Osteocyte (in vitro differentiated cells): ENCODE measurements at regions not wholly inside any gene's neighbourhood (a gene's known extent, or its start where the extent isn't known, plus 50 kb on each side); places are given as distances from the start of the nearest gene placed in this dataset.

Source experiments
- DNase-seq: peaks from one replicate; pipeline ENCODE4 v3.0.0; 2021; ENCODE audit warnings: mixed read lengths; ENCODE audit not compliant: unreplicated experiment; ENCODE audit errors: extremely low spot score
- H3K27ac Mint-ChIP-seq: one replicate; pipeline ENCODE4 v1.8.0; 2021; ENCODE audit warnings: mild to moderate bottlenecking, mixed read lengths; ENCODE audit not compliant: unreplicated experiment
- H3K27me3 Mint-ChIP-seq: one replicate; pipeline ENCODE4 v1.8.0; 2021; ENCODE audit warnings: mixed read lengths; ENCODE audit not compliant: unreplicated experiment
- H3K36me3 Mint-ChIP-seq: one replicate; pipeline ENCODE4 v1.8.0; 2021; ENCODE audit warnings: mixed read lengths; ENCODE audit not compliant: unreplicated experiment
- H3K4me1 Mint-ChIP-seq: one replicate; pipeline ENCODE4 v1.8.0; 2021; ENCODE audit warnings: mixed read lengths; ENCODE audit not compliant: unreplicated experiment
- H3K4me3 Mint-ChIP-seq: one replicate; pipeline ENCODE4 v1.8.0; 2021; ENCODE audit warnings: mild to moderate bottlenecking, moderate library complexity, mixed read lengths; ENCODE audit not compliant: unreplicated experiment
- H3K9me3 Mint-ChIP-seq: one replicate; pipeline ENCODE4 v1.8.0; 2021; ENCODE audit warnings: mixed read lengths; ENCODE audit not compliant: unreplicated experiment
- TF ChIP-seq, protein P1 (sequence below): fragments of 200-600 bp; sonication (generic); IDR thresholded peaks from 2 replicates; pipeline ENCODE4 v1.5.0; 2021; ENCODE audit warnings: antibody characterized with exemption, mild to moderate bottlenecking, moderate library complexity

DNA sequence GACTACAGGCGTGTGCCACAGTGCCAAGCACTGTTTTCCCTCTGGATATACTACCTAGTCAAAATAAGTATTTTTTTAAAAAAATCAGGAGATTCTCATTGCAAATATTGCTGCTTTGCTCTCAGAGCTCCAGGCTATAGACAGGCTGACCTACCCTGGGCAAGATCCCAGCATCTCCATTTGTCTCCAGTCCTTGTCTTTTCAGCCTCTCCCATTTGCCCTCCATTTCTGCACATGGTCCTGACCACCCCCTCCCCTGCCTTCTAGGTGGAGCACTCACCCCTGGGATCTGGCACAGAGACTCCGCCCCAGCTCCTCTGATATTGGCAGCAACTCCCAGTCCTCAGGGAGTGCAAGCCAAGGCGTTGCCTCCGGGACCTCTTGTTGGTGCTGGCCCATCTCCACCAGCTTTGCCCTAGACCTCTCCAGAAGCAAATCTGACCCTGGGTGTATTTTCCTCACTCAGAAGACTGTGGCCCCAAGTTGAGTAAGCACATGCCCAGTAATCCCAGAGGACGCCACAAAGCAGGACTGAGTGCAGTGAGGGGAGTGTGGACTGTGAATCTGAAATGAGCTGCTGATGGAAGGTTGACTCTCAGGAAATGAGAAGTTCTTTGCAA lies 120.6 kb downstream of the MTPAP start:
- H3K36me3 Mint-ChIP-seq = no peaks in the 10 kb centered on the region
- H3K4me1 Mint-ChIP-seq = peaks cover 22% of the 10 kb centered on the region
- no peak overlapping the region for H3K4me3 Mint-ChIP-seq
- no peaks in the 10 kb centered on the region for H3K27me3 Mint-ChIP-seq
- no peak overlapping the region for H3K27ac Mint-ChIP-seq
- no peaks in the 10 kb centered on the region for H3K9me3 Mint-ChIP-seq
- no peak for DNase-seq
- TF ChIP-seq, protein P1, sequence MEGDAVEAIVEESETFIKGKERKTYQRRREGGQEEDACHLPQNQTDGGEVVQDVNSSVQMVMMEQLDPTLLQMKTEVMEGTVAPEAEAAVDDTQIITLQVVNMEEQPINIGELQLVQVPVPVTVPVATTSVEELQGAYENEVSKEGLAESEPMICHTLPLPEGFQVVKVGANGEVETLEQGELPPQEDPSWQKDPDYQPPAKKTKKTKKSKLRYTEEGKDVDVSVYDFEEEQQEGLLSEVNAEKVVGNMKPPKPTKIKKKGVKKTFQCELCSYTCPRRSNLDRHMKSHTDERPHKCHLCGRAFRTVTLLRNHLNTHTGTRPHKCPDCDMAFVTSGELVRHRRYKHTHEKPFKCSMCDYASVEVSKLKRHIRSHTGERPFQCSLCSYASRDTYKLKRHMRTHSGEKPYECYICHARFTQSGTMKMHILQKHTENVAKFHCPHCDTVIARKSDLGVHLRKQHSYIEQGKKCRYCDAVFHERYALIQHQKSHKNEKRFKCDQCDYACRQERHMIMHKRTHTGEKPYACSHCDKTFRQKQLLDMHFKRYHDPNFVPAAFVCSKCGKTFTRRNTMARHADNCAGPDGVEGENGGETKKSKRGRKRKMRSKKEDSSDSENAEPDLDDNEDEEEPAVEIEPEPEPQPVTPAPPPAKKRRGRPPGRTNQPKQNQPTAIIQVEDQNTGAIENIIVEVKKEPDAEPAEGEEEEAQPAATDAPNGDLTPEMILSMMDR = no peak

DNA sequence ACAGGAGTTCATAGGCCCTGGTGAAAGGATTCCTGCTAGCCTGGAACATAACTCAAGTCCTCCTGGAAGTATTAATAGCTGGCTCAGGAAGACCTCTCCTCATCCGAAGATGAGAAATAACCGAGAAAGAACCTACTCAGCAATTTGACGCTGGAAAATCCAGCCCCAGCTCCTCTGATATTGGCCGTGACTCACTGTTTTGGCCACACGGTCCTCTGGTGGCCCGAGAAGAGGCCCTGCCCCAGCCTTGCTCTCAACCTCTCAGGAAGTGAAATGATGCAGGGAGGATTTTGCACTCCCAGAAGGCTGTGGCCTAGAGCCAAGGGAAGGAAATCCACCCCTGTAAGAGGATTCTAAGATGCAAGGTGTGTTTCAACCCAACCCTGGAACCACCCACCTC lies 121.6 kb downstream of the MTPAP start:
- Mint-ChIP-seq H3K36me3 (no peaks in the 10 kb centered on the region), H3K9me3 (no peaks in the 10 kb centered on the region), H3K4me3 (no peak overlapping the region), H3K27ac (no peak overlapping the region), H3K4me1 (peaks cover 13% of the 10 kb centered on the region), H3K27me3 (no peaks in the 10 kb centered on the region)
- TF ChIP-seq, protein P1 = no peak
- DNase-seq = no peak

- Mint-ChIP-seq H3K27me3 (no peaks in the 10 kb centered on the region), H3K4me1 (peaks cover 25% of the 10 kb centered on the region), H3K4me3 (peak overlapping the region; percentile 61), H3K9me3 (no peaks in the 10 kb centered on the region), H3K36me3 (no peaks in the 10 kb centered on the region), H3K27ac (peak overlapping the region; percentile 58)
- TF ChIP-seq, protein P1 = no peak
- DNase-seq = no peak
These were observed 128.9 kb downstream of the MTPAP start for GRCh38 chr10:30219971-30220751.

DNA sequence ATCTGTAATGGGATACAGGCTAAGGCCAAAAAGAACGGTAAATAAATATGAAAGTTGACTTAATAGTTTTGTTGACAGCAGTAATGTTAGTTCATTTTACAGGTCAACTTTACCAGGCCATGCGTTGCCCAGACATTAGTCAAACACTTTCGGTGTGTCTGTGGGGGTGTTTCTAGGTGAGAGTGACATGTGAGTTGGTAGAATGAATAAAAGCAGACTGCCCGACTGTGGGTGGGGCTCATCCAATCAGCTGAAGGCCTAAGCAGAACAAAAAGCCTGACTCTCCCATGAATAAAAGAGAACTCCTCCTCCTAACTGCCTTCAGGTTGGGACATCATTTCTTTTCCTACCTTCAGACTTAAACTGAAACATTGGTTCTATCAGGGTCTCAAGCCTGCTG lies 132.3 kb downstream of the MTPAP start:
- no peak overlapping the region for H3K27ac Mint-ChIP-seq
- H3K4me1 Mint-ChIP-seq = peaks cover 26% of the 10 kb centered on the region
- H3K9me3 Mint-ChIP-seq = no peaks in the 10 kb centered on the region
- DNase-seq = no peak
- no peak overlapping the region for H3K4me3 Mint-ChIP-seq
- H3K36me3 Mint-ChIP-seq = no peaks in the 10 kb centered on the region
- TF ChIP-seq, protein P1 = no peak
- H3K27me3 Mint-ChIP-seq = peaks cover 10% of the 10 kb centered on the region

- peak overlapping the region; percentile 52 for H3K27ac Mint-ChIP-seq
- no peak for DNase-seq
- no peaks in the 10 kb centered on the region for H3K36me3 Mint-ChIP-seq
- no peak overlapping the region for H3K4me3 Mint-ChIP-seq
- H3K27me3 Mint-ChIP-seq = peaks cover 22% of the 10 kb centered on the region
- no peaks in the 10 kb centered on the region for H3K9me3 Mint-ChIP-seq
- TF ChIP-seq, protein P1 = no peak
- peaks cover 25% of the 10 kb centered on the region for H3K4me1 Mint-ChIP-seq
These were observed 133.5 kb downstream of the MTPAP start for GRCh38 chr10:30215623-30216022.
